COLO668 (cell line): ENCODE measurements at regions not wholly inside any gene's neighbourhood (a gene's known extent, or its start where the extent isn't known, plus 50 kb on each side); places are given as distances from the start of the nearest gene placed in this dataset.

Source experiments
- DNase-seq: peaks from one replicate; lab custom pipeline; 2025; ENCODE audit not compliant: unreplicated experiment; lab: John Stamatoyannopoulos, UW

- DNase-seq = no peak
Measured at GRCh38 chrX:22325096-22325495, 52.4 kb downstream of the CBLL2 start.

GRCh38 chrX:22329783-22330182, 57.1 kb downstream of the CBLL2 start:
- DNase-seq = no peak

DNA sequence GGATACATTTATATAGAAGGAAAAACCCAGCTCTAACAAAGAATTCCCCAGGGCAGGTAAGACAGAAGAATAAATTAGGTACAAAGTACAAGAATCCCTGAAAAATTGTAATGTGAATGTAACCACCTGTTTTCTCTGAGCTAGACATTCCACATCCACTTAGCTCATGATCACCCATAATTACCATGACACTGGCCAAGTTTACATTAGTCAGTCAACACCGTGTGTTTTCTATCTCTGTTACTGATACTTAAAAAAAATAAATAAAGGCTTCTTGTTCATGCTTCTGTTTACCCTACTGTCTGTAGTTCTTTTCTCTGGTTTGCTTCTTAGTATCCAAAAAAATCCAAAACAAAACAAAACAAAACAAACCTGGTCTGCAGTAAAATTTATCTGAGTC, 66.0 kb downstream of the CBLL2 start:
- DNase-seq = no peak

GRCh38 chrX:22339459-22339858, 66.7 kb downstream of the CBLL2 start:
- no peak for DNase-seq

- no peak for DNase-seq
Measured at GRCh38 chrX:22340022-22340616, 67.4 kb downstream of the CBLL2 start.

DNA sequence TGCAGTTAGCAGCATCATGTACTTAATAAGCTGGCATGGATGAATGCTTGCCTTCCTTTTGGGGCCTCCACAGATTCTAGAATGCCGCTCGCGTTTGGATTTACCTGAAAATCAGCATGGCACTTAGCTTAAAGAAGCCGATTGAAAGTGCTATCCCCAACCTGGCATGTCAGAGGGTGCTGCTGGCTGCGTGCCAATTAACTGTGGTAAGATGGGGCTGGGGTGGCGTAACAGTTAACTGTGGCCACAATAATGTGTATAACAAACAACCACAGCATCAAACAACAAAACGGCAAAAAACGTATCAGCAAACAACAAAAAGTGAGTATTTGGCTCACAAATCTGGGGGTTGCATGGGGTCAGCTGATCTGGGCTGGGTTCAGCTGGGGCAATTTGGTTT, 70.5 kb downstream of the CBLL2 start:
- no peak for DNase-seq

- DNase-seq = no peak
Measured at GRCh38 chrX:22345884-22346283, 73.2 kb downstream of the CBLL2 start.

DNA sequence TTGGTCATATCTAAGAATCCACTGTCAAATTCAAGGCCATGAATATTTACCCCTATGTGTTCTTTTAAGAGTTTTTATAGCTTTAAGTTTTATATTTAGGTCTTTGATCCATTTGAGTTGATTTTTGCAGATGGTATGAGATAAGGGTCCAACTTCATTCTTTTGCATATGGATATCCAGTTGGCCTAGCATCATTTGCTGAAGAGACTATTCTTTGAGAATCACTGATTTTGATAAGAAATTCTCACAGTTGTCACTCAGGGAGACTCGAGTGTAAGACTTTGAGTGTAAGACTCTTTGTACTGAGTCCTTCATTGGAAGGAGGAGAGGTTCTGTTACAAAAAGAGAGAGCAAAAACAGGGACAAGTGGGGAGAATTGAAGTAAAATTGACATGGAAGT, 74.8 kb downstream of the CBLL2 start:
- no peak for DNase-seq

- DNase-seq = no peak
Measured at GRCh38 chrX:22349116-22349515, 76.4 kb downstream of the CBLL2 start.

DNA sequence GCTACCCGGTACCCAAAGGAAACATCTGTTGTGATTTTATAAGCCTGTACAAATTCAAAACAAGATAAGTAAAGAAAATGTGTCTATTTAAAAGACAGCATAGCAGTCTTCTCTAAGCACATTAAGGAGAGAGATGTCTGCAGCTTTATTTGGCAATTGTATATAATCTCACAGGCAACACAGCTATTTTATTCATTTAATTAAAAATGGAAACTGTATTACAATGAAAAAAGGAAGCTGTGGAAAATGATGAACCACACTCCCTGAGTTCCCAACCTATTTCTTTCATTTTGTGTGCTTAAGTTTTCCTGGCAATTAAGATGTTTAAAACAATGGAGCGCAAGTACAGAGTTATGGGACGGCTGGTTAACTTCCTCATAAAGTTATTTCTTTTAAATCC, 78.4 kb downstream of the CBLL2 start:
- DNase-seq = no peak

GRCh38 chrX:22351966-22352365, 79.3 kb downstream of the CBLL2 start:
- DNase-seq = no peak

DNA sequence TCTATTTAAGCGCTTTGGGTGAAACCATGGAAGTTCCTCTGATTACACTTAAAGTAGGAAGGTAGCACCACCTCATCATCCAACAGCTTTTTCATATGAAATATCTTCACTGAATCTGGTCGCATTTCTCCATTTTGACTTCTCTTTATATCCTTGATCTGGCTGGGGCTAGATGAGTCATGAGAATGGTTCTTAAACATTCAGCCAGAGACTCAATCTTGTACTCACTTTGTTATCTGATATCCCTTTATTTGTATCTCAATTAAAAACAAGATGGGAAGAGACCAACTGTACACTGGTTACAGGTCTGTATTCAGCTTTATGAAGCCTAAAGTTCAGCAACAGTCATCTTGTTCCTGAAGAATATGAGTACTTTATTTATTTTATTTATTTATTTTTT, 84.9 kb downstream of the CBLL2 start:
- no peak for DNase-seq

DNA sequence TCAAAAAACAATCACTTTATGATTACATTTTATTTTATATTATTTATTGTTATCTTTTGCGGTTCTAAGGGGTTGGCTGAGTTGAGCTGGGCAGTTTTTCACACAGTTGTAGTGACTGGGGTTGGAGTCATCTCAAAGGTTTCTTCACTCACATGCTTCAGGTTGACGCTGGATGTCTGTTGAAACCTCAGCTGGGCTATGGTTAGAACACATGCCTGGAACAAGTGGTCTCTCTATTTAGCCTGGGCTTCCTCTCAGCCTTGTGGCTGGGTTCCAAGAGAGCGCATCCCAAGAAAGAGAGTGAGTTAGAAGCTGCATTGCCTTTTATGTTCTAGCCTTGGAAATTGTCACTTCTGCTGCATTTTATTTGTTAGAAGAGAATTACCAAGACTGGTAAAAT, 87.4 kb downstream of the CBLL2 start:
- DNase-seq = no peak

GRCh38 chrX:22365460-22365859, 92.7 kb downstream of the CBLL2 start:
- DNase-seq = no peak

DNA sequence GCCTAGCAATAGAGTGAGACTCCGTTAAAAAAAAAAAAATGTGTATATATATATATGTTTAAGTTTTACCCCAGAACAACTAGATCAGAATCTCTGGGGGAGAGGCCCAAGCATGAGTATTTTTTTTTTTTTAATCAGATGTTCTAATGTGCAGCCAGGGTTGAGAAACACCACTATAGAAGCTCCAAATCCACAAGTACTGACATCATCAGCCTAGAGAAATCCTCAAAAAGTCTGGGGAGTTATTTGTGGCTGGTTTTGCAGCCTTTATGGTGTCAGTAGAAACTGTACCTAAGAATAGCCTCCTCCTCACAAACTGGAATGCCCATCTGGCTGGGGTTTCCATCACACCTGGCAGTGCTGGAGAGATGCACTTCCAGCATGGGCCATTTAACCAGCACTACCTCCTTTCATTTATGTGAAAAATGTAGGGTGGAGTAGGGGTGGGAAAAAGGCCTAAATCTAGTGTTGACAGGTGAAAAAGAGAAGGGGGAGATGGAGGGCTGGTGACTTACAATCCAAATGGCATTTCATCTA, 93.5 kb downstream of the CBLL2 start:
- DNase-seq = no peak

DNA sequence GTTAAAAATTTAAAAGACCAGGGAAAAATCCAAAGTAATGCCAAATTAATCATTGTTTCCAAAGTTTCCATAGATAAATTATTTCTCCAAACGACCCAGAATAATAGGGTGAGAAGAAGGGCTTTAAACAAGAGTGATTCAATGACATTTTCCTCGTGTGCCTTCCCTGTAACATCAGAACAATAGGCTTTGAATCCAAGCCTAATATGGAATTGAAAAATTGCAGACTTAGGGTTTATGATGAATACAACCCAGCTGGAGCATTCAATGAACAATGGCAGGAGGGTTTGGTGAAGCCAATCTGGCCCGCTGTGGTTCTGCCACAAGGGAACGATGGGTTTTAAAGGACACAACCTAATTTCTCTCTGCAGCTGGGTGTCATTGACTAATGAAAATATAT, 94.2 kb downstream of the CBLL2 start:
- DNase-seq = no peak

GRCh38 chrX:22373094-22373493, 100.4 kb downstream of the CBLL2 start:
- no peak for DNase-seq

- DNase-seq = no peak
Measured at GRCh38 chrX:22373766-22374165, 101.1 kb downstream of the CBLL2 start.

GRCh38 chrX:22376369-22376768, 103.7 kb downstream of the CBLL2 start:
- DNase-seq = no peak

DNA sequence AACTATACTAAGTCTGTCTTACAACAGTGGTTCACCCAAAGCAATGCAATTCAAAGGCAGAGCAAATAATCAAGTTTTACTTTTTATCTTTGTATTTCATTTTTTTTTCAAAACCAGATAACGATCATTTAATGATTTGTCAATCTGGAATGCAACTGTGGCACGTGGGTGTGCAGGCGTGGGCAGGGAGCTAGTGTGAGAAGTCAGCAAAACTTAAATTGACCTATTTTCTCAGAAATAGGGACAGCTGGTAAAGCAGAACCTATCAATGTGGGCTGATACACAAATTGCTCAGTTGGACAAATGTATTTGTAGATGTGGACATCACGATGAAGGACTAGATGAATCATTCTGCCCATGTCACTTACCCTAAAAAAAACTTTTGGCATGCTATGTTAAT, 105.6 kb downstream of the CBLL2 start:
- no peak for DNase-seq

DNA sequence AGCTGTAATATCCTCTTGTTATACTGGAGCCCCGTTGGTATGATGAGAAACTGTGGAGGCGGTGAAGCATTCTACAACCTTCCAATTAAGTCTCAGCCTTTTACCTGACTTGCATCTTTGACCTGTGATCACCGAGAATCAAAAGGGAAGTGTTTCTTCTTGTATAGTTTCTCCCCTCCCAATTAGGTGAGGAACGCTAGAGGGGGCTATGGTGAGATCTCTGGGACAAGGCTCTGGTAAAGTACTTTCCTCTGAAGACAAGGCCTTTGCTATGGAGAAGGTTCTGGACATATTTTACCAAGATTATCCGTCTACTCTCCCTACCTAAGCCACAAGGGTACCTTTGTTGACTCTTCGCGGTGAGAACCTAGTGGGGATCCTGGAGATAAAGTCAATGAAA, 111.3 kb downstream of the CBLL2 start:
- DNase-seq = no peak

DNA sequence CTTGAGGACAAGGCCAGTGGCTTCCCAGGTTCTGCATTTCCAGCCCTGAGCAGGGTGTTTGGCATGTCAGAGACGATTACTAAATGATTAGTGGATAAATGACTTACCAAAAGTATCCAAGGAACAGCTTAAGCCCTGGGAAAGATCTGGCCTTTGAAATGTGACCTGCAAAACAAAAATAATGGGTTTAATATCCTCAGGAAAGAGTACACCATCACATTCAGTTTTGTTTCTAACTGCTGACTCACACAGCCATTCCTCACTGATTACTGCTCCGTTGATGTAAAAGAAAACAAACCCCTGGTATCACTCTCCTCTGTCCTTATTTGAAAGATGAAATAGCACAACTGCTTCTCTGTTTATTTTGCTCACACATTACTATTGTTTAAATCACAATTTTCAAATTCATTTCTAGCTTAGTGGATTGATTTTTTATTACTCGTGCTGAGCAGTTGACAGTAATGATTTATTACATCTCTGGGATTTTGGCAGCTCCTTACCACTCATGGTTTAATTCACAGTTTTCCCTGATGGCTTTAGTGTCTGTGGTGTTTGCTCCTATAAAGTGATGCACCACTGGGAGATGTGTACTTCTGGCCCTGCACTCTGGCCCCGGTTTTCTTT, 117.0 kb downstream of the CBLL2 start:
- DNase-seq = no peak
